ENCODE measurements at regions not wholly inside any gene's neighbourhood (a gene's known extent, or its start where the extent isn't known, plus 50 kb on each side); places are given as distances from the start of the nearest gene placed in this dataset.

GRCh38 chr5:4780633-4781032, 359.5 kb upstream of the ADAMTS16 start:
- no peaks in the 10 kb centered on the region for H4K20me1 ChIP-seq (replicated peaks; ENCODE audit: control insufficient read depth, extremely low read depth, insufficient read depth, low read length)
- no peaks in the 10 kb centered on the region for H3K9me1 ChIP-seq (replicated peaks; ENCODE audit: control insufficient read depth, extremely low read depth, insufficient read depth, low read length)
- no TSS peak for BruUV-seq (replicated peaks)
- H3K9me3 ChIP-seq (replicated peaks; ENCODE audit: control insufficient read depth, insufficient read depth, low read length) = peaks cover 16% of the 10 kb centered on the region
- H3K79me2 ChIP-seq (ENCODE audit: control insufficient read depth, insufficient read depth, low read length) = no peaks in the 10 kb centered on the region
- no peaks in the 10 kb centered on the region for H3K27me3 ChIP-seq (ENCODE audit: control insufficient read depth in 2 of 2, insufficient read depth in 2 of 2, low read length in 2 of 2)
- no peak for TF ChIP-seq CTCF (IDR thresholded peaks at IDR 0.05; ENCODE audit: extremely low read depth in 1 of 2, insufficient read depth in 1 of 2, low read depth in 1 of 2, low read length in 2 of 2)
- no peak for TF ChIP-seq MYC (IDR thresholded peaks at IDR 0.05; ENCODE audit: low read depth, low read length)
- TF ChIP-seq FOS (IDR thresholded peaks at IDR 0.05; ENCODE audit: borderline replicate concordance, insufficient read depth, low read length) = no peak
- no peak for TF ChIP-seq EZH2 (IDR thresholded peaks at IDR 0.05; ENCODE audit: borderline replicate concordance, low read depth, low read length, severe bottlenecking)
- no peak for TF ChIP-seq POLR2AphosphoS5 (IDR thresholded peaks at IDR 0.05; ENCODE audit: insufficient read depth, low read depth, low read length)
- no peak for TF ChIP-seq MAX (IDR thresholded peaks at IDR 0.05; ENCODE audit: insufficient read depth, insufficient read length)
- no peak for TF ChIP-seq JUN (IDR thresholded peaks at IDR 0.05; ENCODE audit: borderline replicate concordance, insufficient read depth, insufficient read length, low read depth)
- TF ChIP-seq POLR2A (IDR thresholded peaks at IDR 0.05; ENCODE audit: low read depth, low read length) = no peak
- TF ChIP-seq GATA2 (IDR thresholded peaks at IDR 0.05; ENCODE audit: insufficient read depth, insufficient read length, low read depth, low read length) = no peak
- dilution Hi-C loops (cut with MboI; ENCODE audit: extremely low pct_ligation_motif_present, low sequenced_read_pairs) = no loop called here
- no peak overlapping the region for H3K9ac ChIP-seq (replicated peaks; ENCODE audit: extremely low read depth, insufficient read depth, low read length)
- H3K4me3 ChIP-seq (replicated peaks in 1 of 3; ENCODE audit: insufficient read depth in 1 of 3, low read depth in 1 of 3, low read length in 3 of 3) = no peak overlapping the region
- FAIRE-seq (no peak), DNase-seq (ENCODE audit: low read depth, low spot score) (no peak)
- no peak overlapping the region for H2AFZ ChIP-seq (ENCODE audit: low read depth, low read length)
- intact Hi-C loops (cut with micrococcal nuclease) = no loop called here
- no peaks in the 10 kb centered on the region for H3K36me3 ChIP-seq (ENCODE audit: control insufficient read depth in 2 of 2, extremely low read depth in 1 of 2, insufficient read depth in 2 of 2, low read length in 2 of 2)
- ChIA-PET CTCF (no interaction called here), POLR2A (no interaction called here)
- no peak overlapping the region for H3K27ac ChIP-seq (ENCODE audit: insufficient read depth, low read depth, low read length)
- no peak overlapping the region for H3K4me2 ChIP-seq (ENCODE audit: insufficient read depth, low read length)
- no peaks in the 10 kb centered on the region for H3K4me1 ChIP-seq (ENCODE audit: control insufficient read depth, extremely low read depth, insufficient read depth, low read length)
